Ramos (cell line): ENCODE measurements at regions not wholly inside any gene's neighbourhood (a gene's known extent, or its start where the extent isn't known, plus 50 kb on each side); places are given as distances from the start of the nearest gene placed in this dataset.
"Not testable (repeated sequence)": the region's sequence is repeated elsewhere in the genome, so short reads cannot be mapped to it uniquely, and the experiment has no call there.

Source experiments
- in situ Hi-C: fragments of 300-500 bp; cut with MboI; formaldehyde crosslinking; loops from one replicate; pipeline ENCODE4 v1.14.3; 2022; ENCODE audit warnings: low sequenced_read_pairs; ENCODE audit not compliant: unreplicated experiment

GRCh38 chr18:60067426-60068210 lies 167.8 kb downstream of the PMAIP1 start:
- in situ Hi-C loops: no loop called here

GRCh38 chr18:60066219-60066975 lies 166.6 kb downstream of the PMAIP1 start:
- in situ Hi-C loops: no loop called here

GRCh38 chr18:60064271-60064670 lies 164.5 kb downstream of the PMAIP1 start:
- in situ Hi-C loops: no loop called here

- in situ Hi-C loops: not testable (repeated sequence)
Observed at GRCh38 chr18:60062831-60063230, 163.0 kb downstream of the PMAIP1 start.

- in situ Hi-C loops: no loop called here
Observed at GRCh38 chr18:60062396-60062795, 162.6 kb downstream of the PMAIP1 start.

- in situ Hi-C loops: no loop called here
Observed at GRCh38 chr18:60060578-60060977, 160.8 kb downstream of the PMAIP1 start.

- in situ Hi-C loops: no loop called here
Observed at GRCh38 chr18:60060026-60060425, 160.2 kb downstream of the PMAIP1 start.

GRCh38 chr18:60059216-60059615 lies 159.4 kb downstream of the PMAIP1 start:
- in situ Hi-C loops: no loop called here

GRCh38 chr18:60053747-60054304 lies 154.0 kb downstream of the PMAIP1 start:
- in situ Hi-C loops: no loop called here

- in situ Hi-C loops: no loop called here
Observed at GRCh38 chr18:60050821-60051220, 151.0 kb downstream of the PMAIP1 start.

- in situ Hi-C loops: no loop called here
Observed at GRCh38 chr18:60049172-60049571, 149.4 kb downstream of the PMAIP1 start.

GRCh38 chr18:60047556-60047955 lies 147.8 kb downstream of the PMAIP1 start:
- in situ Hi-C loops: no loop called here

- in situ Hi-C loops: no loop called here
Observed at GRCh38 chr18:60044290-60045006, 144.7 kb downstream of the PMAIP1 start.

- in situ Hi-C loops: no loop called here
Observed at GRCh38 chr18:60040971-60041370, 141.2 kb downstream of the PMAIP1 start.

GRCh38 chr18:60038731-60039130 lies 138.9 kb downstream of the PMAIP1 start:
- in situ Hi-C loops: no loop called here

GRCh38 chr18:60027397-60027796 lies 127.6 kb downstream of the PMAIP1 start:
- in situ Hi-C loops: no loop called here

- in situ Hi-C loops: no loop called here
Observed at GRCh38 chr18:60024857-60025256, 125.1 kb downstream of the PMAIP1 start.

- in situ Hi-C loops: no loop called here
Observed at GRCh38 chr18:60024345-60024744, 124.5 kb downstream of the PMAIP1 start.

- in situ Hi-C loops: no loop called here
Observed at GRCh38 chr18:60022671-60023276, 123.0 kb downstream of the PMAIP1 start.

GRCh38 chr18:60021556-60021955 lies 121.8 kb downstream of the PMAIP1 start:
- in situ Hi-C loops: no loop called here
